Activated CD4-positive, alpha-beta T cell treated with anti-CD3 and anti-CD28 coated beads for 48 hours (primary cell): ENCODE measurements at regions not wholly inside any gene's neighbourhood (a gene's known extent, or its start where the extent isn't known, plus 50 kb on each side); places are given as distances from the start of the nearest gene placed in this dataset.

Source experiments
- DNase-seq: peaks from one replicate; pipeline ENCODE4 v3.0.0-alpha.2; 2020

DNA sequence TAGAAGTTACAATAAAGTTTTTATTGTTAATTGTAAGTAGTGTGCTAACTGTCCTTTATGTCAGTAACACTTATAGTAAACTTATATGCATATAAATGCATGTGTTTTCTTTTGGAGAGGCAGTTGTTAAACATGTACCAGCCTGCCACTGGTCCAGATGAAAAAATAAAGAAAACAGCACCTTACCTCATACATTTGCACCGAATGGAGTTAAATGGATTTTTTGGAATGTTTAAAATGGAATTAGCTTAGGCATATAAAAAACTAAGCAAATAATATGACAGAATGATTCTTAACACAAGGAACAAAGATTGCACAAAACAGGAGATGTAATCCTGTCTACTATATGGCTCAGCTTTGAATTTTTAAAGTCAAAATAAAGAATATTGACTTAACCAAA lies 50.2 kb upstream of the ALDH1A3 start:
- DNase-seq = no peak
